Gastrocnemius medialis (tissue), 4 donors: ENCODE measurements at regions not wholly inside any gene's neighbourhood (a gene's known extent, or its start where the extent isn't known, plus 50 kb on each side); places are given as distances from the start of the nearest gene placed in this dataset.

ENCODE experiments used
- CTCF ChIP-seq, 5 experiments: fragments of 450-650 bp in 3 of 5; fragments of 200-600 bp in 2 of 5; sonication (generic) in 2 of 5; IDR thresholded peaks in 4 of 5; conservative IDR thresholded peaks in 1 of 5; 1 replicate in 4 of 5; 2 replicates in 1 of 5; pipeline ENCODE4 v1.5.1; 2016 to 2019; ENCODE audit warnings: antibody characterized with exemption in 5 of 5, mild to moderate bottlenecking in 3 of 5, moderate library complexity in 3 of 5
- POLR2A ChIP-seq, 2 donors: fragments of 450-650 bp; IDR thresholded peaks; one replicate each; pipeline ENCODE4 v1.6.1; 2017; ENCODE audit warnings: antibody characterized with exemption in 2 of 2, mild to moderate bottlenecking in 2 of 2, moderate library complexity in 2 of 2

- TF ChIP-seq CTCF (IDR thresholded peaks at IDR 0.05 in 4 of 5, conservative IDR thresholded peaks at IDR 0.05 in 1 of 5) (no peak), POLR2A (IDR thresholded peaks at IDR 0.05) (no peak)
Measured at GRCh38 chr5:145104106-145104505, 731.0 kb downstream of the PRELID2 start.
